ENCODE measurements at regions not wholly inside any gene's neighbourhood (a gene's known extent, or its start where the extent isn't known, plus 50 kb on each side); places are given as distances from the start of the nearest gene placed in this dataset.

DNA sequence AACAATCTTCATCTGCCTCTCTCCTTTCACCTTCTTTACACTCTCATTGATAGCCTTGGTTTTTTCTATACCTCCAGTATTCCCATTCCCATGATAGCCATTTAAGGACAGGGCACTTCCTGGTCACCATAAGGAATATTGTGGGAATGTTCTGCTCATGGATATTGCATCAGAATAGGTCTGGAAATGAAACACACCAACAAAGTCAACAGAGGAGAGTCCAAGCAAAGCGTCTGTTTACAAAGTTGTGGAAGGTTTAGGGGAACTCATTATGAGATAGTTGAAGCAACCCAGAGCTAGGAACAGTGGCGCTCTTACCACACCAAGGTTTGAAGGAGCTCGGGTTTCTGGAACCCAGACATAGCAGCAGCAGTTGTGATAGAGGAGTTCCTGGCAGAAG lies 150.3 kb upstream of the TNP1 start:
- TF ChIP-seq, protein P1, sequence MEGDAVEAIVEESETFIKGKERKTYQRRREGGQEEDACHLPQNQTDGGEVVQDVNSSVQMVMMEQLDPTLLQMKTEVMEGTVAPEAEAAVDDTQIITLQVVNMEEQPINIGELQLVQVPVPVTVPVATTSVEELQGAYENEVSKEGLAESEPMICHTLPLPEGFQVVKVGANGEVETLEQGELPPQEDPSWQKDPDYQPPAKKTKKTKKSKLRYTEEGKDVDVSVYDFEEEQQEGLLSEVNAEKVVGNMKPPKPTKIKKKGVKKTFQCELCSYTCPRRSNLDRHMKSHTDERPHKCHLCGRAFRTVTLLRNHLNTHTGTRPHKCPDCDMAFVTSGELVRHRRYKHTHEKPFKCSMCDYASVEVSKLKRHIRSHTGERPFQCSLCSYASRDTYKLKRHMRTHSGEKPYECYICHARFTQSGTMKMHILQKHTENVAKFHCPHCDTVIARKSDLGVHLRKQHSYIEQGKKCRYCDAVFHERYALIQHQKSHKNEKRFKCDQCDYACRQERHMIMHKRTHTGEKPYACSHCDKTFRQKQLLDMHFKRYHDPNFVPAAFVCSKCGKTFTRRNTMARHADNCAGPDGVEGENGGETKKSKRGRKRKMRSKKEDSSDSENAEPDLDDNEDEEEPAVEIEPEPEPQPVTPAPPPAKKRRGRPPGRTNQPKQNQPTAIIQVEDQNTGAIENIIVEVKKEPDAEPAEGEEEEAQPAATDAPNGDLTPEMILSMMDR (IDR thresholded peaks at IDR 0.05; ENCODE audit: insufficient read depth, low read length, poor library complexity, severe bottlenecking), result no peak
- TF ChIP-seq EZH2phosphoT487 (conservative IDR thresholded peaks at IDR 0.05; ENCODE audit: low read length), result no peak

All from SU-DHL-6 (cell line).